ENCODE measurements at regions not wholly inside any gene's neighbourhood (a gene's known extent, or its start where the extent isn't known, plus 50 kb on each side); places are given as distances from the start of the nearest gene placed in this dataset.

DNA sequence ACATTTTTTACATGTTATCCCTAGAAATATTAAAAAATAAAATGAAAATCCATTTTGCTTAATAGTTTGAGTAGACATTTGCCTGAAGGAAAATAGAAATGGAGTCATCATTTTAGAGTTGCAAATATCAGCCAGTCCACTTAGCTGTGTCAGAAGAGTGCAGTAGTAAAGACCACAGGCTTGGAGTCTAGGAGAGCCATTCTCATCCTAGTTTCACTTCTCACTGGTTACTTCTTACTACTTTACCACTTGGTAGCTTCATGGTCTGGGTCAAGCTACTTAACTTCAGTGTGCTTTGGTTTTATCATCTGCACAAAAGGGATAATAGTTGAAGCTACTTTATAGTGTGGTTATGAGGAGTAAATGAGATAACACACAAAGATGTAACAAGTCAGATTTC lies 286.5 kb upstream of the NBEA start:
- DNase-seq, result no peak

DNA sequence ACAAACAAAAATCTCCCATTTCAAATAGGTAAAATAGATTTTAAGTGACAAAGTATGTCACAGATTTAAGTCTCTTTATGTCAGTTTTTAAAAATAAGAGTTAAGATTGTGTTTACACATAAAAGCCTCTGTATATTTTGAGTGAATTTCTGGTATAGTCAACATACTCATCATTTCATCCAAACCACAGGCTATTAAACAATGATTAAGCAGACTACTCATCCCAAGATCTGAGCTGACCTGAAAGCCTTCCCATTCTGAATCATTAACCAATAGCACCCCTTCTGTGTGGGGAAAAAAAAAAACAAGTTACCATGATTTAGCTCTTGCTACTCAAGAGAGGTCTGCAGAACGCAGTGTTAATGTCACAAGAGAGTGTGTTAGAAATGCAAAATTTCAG lies 284.4 kb upstream of the NBEA start:
- no peak for DNase-seq

DNA sequence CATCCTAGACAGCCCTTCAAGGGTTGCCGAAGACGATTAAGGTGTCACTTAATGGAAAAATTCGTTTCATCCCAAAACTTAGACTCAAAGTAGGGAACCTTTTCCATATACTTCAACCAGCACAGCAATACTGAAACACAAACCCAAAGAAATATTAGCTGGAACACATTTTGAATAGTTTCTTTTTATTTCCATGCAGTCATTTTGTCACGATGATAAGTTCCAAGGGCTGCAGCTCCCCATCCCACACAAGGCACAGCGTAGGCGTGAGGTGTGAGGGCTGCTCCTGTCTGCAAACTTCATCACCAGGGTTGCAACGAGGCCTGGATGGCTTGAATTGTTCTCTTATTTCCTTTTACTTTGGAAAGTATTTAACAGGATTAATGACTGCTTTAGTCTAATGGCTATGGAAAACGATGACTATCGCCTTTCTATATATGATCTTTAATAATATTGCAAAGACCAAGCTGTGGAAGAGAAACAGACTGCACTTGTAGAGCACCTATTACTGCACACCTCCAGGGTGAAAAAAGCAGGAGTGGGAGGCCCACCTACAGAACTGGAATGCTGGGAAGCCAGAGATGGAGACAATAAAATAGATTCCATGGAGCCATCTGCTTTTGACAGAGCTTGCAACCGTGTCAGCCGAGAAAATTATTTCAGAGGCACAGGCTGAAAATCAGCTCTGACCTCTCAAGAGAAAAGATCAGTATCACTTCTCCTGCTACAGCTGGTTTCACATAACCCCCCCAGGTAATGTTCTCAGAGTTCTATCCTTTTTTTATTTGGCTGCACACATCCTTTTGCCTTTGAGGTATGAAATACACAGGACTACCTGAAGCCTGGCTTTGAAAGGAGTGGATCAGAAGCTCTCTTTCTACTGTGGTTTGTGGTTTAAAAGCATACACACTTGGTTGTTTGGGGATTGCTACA lies 274.5 kb upstream of the NBEA start:
- DNase-seq, result no peak

DNA sequence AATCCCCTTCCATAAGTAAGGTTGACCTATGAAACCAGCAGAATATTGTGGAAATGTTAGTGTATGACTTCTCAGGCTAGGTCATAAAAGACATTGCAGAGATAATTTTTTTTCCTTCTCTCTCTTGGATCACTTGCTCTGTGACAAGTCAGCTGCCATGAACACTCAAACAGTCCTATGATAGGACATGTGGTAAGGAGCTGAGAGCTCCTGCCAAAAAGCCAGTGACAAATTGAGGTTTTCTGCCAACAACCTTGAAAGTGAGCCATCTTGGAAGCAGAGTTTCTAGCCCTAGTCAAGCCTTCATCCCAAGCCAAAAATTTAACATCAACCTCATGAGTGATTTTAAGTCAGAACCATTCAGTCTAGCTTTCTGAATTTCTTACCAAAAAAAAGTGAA lies 270.9 kb upstream of the NBEA start:
- no peak for DNase-seq

DNA sequence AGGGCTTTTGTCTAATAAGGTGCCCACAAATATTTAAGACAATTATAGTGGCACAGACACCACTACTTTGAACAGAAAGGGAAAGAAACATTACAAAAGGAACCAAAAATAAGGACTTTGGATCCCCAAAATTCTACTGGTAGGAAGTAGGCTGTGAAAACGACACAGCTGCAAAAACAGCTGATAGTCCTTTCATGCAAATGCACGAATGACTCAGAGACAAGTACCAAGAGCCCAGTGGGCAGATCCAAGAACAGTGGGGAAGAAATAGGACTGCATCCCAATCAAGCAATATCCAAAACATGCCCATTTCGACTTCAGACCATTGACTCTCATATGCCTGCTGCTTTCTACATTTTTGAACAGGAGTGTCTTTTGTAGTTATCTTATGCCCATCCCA lies 269.4 kb upstream of the NBEA start:
- no peak for DNase-seq

DNA sequence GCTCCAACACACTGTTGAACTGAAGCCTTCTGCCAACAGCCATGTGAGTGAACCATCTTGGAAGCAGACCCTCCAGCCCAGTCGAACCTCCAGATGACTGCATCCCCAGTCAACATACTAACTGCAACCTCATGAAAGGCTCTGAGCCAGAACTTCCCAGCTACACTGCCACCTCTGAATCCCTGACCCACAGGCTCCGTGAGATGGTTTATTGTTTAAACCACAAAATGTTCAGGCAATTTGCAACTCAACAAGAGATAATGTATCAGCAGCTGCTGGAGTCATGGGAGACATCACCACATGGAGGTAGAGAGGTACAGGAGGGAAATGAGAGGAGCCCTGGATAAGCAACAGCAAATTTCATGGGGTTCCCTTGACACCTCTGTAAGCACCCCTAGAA lies 266.4 kb upstream of the NBEA start:
- DNase-seq, result no peak

DNA sequence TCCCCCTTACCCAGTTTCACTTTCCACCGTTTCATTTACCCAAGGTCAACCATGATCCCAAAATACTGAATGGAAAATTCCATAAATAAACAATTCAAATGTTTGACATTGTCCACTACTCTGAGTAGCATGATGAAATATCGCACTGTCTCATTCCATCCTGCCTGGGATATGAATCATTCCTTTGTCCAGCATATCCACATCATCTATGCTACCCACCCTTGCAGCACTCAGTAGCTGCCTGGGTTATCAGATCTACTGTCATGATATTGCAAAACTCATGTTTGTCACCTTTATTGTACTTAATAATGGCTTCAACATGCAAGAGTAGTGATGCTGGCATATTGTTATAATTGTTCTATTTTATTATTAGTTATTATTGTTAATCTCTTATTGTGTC lies 263.9 kb upstream of the NBEA start:
- no peak for DNase-seq

DNA sequence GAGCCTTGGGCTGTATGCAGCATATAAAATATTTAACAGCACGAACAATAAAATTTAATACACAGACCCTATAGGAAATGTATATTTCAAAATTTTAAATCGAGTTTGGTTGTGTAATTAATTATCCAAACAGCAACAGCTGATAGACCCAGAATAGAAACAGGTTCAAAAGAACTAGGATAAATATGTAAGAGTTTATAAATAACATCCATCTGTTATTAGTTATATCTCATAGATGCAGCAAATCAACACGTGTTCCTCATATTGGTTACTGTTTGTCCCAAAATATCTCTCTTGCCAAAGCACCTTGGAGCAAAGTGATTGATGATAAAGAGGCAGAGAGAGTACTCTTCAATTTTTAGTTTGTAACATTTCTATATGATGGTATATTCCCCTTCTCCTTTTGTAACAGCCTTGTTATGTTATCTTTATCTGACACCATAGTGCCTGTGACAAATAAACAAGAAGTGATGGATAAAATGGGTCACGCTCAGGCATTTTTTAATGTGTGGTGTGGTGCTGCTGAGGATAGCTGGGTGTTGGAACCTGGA lies 260.6 kb upstream of the NBEA start:
- no peak for DNase-seq

DNA sequence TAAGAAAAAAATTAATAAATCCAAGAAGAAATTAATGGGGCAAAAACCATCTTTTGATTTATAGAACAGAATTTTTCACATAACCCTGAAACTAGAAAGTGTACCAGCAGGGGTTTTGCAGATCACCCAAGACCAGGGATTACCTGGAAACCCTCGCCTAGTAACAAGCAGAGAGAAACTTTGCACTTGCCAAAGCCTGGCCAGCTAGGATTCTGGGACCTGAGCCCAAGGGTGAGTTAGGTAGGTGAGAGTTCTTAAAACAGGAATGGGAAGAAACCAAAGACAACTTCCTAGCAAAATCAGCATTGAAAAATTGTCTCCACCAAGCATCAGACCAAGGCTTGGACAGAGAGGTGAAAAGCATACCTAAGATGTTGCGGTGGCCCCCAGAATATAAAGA lies 247.0 kb upstream of the NBEA start:
- DNase-seq, result no peak

DNA sequence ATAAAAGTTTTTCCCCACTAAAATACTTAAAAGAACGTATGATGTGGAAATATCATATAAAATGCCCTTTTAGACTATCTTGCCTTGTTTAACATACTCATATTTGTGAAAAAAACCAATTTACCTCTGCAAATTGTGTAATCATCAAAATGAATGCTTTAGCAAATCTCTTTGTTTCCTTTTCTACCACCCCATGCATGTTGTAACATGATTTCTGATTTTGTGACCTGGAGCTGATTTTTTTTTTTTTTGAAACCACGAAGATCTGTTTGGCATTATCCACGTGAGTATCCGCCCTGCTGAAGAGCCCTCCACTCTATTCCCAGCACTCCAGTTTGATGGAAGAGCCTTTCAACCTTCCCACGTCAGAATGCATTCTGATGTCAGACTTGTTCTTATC lies 245.8 kb upstream of the NBEA start:
- DNase-seq, result no peak

DNA sequence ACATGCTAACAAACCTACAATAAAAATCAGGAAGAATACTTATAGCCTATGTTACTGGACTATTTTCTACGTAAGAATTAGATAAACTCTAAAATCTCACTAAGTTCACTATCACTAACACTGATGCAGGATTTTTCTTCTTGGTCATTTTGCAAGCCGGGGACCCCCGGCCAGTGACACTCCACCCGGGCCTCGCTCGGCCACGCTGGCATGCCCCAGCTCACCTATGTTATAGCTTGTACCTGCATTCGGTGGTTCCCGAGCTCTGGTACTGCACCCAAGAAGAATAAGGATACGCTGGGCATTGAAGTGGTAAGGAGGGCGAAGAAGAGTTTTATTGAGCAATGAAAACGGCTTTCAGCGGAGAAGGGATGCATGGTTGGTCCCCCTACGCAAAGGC lies 245.3 kb upstream of the NBEA start:
- DNase-seq, result no peak

DNA sequence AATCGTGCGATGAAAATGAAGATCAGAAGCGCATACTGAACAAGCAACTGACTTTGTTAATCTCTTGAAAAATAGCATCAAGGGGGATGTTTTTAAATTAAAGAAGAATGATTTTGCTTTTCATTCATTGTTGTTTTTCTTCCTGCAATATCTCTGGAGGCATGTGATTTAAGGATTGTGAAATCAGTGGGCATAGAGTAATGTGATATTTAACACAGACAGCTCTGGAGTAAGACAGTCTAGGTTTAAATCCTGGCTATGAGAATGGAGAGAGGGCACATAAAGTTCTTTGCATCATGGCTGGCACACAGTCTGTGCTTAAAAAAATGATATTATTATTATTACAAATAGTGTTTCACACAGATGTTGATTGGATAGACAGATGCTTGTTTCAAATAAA lies 243.1 kb upstream of the NBEA start:
- DNase-seq, result no peak

DNA sequence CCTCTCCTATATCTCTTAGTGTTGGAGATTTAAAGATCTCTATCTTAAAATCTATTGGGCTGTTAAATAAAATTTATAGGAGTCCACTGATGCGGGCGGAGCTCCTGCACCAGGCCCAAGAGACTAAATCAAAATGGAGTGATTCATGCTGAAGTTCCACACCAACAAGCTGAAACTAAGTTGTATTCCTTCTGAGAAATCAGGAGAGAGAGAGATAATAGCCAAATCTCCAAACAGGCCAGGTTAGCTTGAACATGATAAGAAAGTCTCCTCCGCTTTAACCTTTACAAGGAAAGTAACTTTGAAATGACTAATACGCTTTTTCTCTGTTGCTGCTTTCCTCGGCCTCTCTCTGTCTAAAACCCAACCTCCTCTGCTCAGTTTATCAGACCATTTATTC lies 241.9 kb upstream of the NBEA start:
- no peak for DNase-seq

DNA sequence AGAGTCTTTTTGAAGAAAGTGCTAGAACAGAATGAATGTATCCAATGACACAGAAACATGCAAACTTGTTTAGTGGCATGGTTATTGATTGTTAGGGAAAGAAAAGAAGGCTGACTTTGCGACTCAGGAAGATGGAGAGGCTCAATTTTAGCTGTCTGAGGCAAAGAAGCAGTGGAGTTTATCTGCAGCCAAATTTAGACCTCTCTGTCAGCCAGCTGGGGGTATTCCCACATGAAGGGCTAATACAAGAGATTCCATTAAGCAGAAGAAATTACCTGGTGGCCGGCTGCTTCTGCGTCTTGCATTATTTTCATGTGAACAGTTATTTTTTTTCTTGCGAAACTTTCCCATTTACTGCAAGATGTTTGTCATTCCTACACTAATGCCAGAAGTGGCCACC lies 240.2 kb upstream of the NBEA start:
- DNase-seq, result no peak

DNA sequence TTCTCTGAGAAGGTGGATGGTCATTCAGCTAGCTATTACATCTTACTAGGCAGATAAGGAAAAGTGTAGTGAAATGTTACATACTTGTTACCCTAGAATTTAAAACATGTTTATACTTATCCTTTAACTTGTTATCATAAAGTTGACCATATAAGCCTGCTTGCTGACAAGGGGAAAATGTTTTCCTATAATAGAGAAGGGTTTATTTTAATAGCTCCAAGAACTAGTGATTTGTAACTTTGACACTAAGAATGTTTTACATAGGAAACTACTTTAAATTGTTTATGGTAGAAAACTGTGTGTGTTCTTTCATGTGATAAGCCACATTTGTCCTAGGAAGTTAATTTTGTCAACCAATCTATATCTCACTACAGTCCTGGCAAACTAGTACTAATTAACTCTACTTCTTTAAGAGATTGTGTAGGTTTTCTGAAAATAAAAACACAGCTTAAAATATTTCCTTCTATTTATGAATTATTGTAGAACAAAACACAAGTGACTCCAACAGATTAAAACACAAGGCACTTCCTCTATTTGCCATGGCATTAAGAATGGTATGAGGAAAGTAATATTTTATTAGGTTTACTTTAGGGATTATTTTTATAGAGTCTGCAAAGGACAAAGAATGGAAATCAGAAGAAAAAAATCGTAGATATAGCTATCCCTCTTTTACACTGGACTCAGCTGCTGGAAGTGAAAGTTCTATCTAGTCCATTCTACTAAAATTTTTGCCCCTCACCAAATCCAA lies 233.3 kb upstream of the NBEA start:
- no peak for DNase-seq

DNA sequence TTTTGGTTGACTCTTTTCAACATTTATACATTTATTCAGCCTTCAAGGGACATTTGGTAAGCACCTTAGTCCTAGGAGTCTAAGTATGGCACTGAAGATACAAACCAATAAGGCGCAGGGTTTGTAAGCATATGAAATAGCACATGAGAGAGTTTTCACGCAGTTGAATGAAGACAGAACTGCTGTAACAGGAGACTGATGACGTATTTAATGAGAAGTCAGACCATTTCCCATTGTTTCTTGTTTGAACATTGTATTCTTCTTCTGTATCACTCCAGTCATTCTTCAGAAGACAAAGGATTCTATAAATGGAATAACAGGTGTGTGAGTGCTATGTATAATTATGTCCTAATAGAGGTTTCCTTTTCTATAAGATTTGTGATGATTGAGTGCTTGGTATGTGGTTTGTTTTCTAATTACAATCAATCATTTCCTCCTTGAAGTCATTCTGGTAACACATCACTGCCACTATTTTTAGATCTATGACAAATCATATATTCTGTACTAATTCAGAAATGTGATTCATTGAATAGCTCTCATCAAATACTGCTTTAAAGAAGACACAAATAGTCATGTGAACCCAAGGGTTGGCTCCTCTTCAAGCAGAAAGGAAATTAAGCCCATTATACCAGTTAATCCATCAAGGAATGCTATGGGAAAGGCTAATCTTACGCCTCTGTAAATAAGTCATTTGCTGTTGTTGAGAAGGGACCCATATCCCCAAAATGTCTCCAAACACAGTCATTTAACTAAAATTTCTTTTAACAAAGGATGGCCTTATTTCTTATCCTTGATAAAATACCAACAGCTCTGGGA lies 222.8 kb upstream of the NBEA start:
- no peak for DNase-seq

DNA sequence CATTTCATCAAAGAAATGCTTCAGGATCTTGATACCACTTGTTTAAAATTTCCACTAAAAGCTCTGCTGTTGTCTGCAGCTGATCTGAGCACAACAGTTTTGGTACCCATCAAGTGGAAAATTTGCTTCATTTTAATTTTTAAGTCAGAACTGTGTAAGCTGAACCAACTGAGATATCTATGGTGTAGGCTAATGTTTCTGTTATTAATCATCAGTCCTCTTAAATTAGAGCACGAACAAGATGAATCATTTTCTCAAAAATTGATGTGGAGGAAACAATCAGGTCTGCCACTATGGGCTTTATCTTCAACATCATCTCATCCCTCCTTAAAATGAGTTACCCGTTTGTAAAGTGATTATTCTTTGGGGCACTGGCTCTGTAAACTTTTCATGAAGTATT lies 221.5 kb upstream of the NBEA start:
- no peak for DNase-seq

DNA sequence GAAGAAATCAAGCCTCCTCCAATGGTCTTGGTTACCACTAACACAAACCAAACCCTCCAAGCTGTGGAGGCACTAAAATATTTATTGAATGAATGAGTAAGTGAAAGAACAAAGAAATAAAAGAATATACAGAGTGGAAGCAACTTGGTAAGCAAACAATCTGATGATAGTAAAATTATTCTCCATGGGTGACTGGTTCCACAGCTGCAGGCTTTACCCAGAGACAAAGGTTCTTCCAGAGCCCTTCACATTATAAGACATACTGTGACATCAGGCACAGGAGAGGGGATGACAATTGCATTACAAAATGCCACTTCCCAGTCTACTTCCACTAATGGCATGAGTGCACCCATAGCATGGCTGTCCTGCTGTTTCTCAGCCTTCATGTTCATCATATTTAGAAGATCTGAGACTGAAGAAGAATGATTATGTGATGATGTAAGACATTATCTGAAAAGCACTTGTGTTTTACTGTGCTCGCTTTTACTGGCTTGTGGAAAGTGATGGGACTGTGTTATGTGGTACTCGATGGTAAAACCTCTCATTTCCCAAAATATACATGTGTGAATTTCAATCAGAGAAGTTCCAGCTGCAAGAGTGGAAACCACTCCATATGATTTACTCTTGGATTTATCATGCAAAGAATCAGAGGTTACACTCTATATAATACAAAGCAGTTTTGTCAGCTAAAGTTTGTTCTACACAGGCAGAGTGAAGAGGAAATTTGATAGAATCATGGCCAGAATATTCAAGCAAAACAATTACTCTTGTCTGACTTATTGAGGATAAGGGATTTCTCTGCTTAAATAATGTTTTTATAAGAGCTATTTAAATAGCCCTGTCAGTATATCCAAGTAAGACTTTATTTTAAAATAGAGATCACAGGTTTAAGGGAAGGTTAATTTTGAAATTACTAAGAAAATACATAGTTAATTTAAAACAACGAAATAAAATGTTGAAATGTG lies 220.2 kb upstream of the NBEA start:
- no peak for DNase-seq

DNA sequence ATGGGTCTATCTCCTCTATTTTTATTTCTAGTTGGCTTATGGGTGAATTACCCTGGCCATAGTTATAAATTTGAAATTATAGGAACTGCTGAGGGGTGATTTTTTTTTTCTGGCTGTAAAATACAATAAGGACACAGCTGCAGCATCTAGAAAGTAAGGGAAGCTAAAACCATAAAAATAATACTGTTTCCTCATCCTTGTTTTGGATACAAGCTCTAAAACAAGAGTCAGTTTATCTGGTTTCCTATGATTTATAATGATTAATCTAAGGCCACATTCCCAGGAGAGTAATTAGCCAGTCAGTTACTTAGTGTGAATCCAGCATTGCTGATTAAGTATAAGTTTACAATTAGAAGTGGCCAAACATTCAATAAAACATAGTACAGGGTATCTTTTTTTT lies 219.1 kb upstream of the NBEA start:
- no peak for DNase-seq

DNA sequence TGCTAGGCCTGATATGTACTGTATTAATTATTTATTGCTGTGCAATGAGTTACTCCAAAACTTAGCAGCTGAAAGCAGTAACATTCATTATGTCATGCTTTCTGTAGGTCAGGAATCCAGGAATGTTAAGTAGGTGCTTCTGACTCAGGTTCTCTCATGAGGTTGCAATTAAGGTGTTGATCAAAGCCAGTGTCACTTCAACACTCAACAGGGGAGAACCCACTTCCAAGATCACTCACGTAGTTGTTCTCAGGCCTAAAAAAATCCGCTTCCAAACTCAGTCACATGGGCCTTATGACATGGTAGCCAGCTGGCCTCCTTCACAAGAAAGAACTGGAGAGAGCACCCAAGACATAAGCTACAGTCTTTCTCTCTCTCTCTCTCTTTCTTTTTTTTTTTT lies 211.1 kb upstream of the NBEA start:
- no peak for DNase-seq

DNA sequence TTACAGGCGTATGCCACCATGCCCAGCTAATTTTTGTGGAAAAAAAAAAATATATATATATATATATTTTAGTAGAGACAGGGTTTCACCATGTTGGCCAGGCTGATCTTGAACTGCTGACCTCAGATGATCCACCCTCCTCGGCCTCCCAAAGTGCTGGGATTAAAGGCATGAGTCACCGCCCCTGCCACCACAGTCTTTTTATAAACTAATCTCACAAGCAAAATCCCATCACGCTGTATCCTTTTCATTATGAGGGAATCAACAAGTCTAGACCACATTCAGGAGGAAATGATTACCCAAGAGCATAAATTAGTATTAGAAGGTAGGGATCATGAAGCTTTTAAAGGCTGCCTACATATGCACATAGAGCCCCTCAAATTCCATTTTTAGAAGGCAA lies 210.6 kb upstream of the NBEA start:
- DNase-seq, result no peak

DNA sequence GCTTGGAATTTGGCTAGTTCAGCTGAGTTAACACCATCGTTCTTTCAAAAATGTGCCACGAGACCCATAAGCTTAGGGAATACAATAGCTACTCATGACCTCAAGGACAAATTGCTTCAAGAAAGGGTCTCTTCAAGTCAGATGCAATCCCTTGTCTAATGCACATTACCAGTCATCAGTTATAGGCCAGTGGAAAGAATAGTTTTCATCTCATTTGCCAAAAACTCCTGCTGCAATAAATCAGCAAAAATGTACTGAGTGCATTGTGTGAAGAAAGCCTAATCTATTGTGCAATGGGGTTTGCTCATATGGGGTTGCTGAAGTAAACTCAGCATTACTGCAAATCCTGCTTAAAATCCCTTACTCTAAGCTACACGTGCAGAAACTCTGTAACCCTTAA lies 208.3 kb upstream of the NBEA start:
- no peak for DNase-seq
